ENCODE measurements at regions not wholly inside any gene's neighbourhood (a gene's known extent, or its start where the extent isn't known, plus 50 kb on each side); places are given as distances from the start of the nearest gene placed in this dataset.

GRCh38 chr6:66245231-66245630 lies 538.2 kb upstream of the EYS start:
- no peaks in the 10 kb centered on the region for H3K27me3 ChIP-seq (ENCODE audit: control insufficient read depth, insufficient read depth, low read length)
- peak in 1 of 5 donors; percentile 2 for DNase-seq

GRCh38 chr6:66238851-66239250 lies 531.8 kb upstream of the EYS start:
- no peak overlapping the region for H3K4me3 ChIP-seq (ENCODE audit: low read length in 3 of 3)
- no peaks in the 10 kb centered on the region for H3K27me3 ChIP-seq (ENCODE audit: control insufficient read depth, insufficient read depth, low read length)
- H3K36me3 ChIP-seq (ENCODE audit: control insufficient read depth in 2 of 3, insufficient read depth in 3 of 3, low read length in 3 of 3): no peaks in the 10 kb centered on the region
- no peak for FAIRE-seq
- no peaks in the 10 kb centered on the region for H3K4me1 ChIP-seq (ENCODE audit: control insufficient read depth in 2 of 3, insufficient read depth in 2 of 3, low read depth in 1 of 3, low read length in 3 of 3)
- H3K9ac ChIP-seq (ENCODE audit: low read length in 3 of 3): no peak overlapping the region
- no peak for TF ChIP-seq CTCF (IDR thresholded peaks at IDR 0.05; ENCODE audit: borderline replicate concordance, extremely low read depth, insufficient read depth)
- H3K27ac ChIP-seq (ENCODE audit: low read depth in 2 of 2, low read length in 2 of 2): no peak overlapping the region
- DNase-seq: no peak
- intact Hi-C loops (cut with DNase I): no loop called here
- no peaks in the 10 kb centered on the region for H3K9me3 ChIP-seq (ENCODE audit: control insufficient read depth in 2 of 3, insufficient read depth in 1 of 3, low read length in 3 of 3)

More at GRCh38 chr6:66245231-66245630, 538.2 kb upstream of the EYS start:
- Histone ChIP-seq H3K27ac (ENCODE audit: low read depth in 2 of 2, low read length in 2 of 2) (no peak overlapping the region), H3K9me3 (ENCODE audit: control insufficient read depth in 2 of 3, insufficient read depth in 1 of 3, low read length in 3 of 3) (no peaks in the 10 kb centered on the region), H3K4me1 (ENCODE audit: control insufficient read depth in 2 of 3, insufficient read depth in 2 of 3, low read depth in 1 of 3, low read length in 3 of 3) (no peaks in the 10 kb centered on the region), H3K36me3 (ENCODE audit: control insufficient read depth in 2 of 3, insufficient read depth in 3 of 3, low read length in 3 of 3) (no peaks in the 10 kb centered on the region), H3K9ac (ENCODE audit: low read length in 3 of 3) (no peak overlapping the region), H3K4me3 (ENCODE audit: low read length in 3 of 3) (no peak overlapping the region)
- FAIRE-seq: no peak
- no peak for TF ChIP-seq CTCF (IDR thresholded peaks at IDR 0.05; ENCODE audit: borderline replicate concordance, extremely low read depth, insufficient read depth)
- intact Hi-C loops (cut with DNase I): no loop called here

GRCh38 chr6:66232890-66233289 lies 525.9 kb upstream of the EYS start:
- intact Hi-C loops (cut with DNase I): no loop called here
- FAIRE-seq (no peak), DNase-seq (no peak)
- Histone ChIP-seq H3K4me3 (ENCODE audit: low read length in 3 of 3) (no peak overlapping the region), H3K4me1 (ENCODE audit: control insufficient read depth in 2 of 3, insufficient read depth in 2 of 3, low read depth in 1 of 3, low read length in 3 of 3) (no peaks in the 10 kb centered on the region), H3K27ac (ENCODE audit: low read depth in 2 of 2, low read length in 2 of 2) (no peak overlapping the region), H3K36me3 (ENCODE audit: control insufficient read depth in 2 of 3, insufficient read depth in 3 of 3, low read length in 3 of 3) (no peaks in the 10 kb centered on the region), H3K9me3 (ENCODE audit: control insufficient read depth in 2 of 3, insufficient read depth in 1 of 3, low read length in 3 of 3) (no peaks in the 10 kb centered on the region), H3K9ac (ENCODE audit: low read length in 3 of 3) (no peak overlapping the region), H3K27me3 (ENCODE audit: control insufficient read depth, insufficient read depth, low read length) (no peaks in the 10 kb centered on the region)
- no peak for TF ChIP-seq CTCF (IDR thresholded peaks at IDR 0.05; ENCODE audit: borderline replicate concordance, extremely low read depth, insufficient read depth)

- no peak overlapping the region for H3K9ac ChIP-seq (ENCODE audit: low read length in 3 of 3)
- H3K9me3 ChIP-seq (ENCODE audit: control insufficient read depth in 2 of 3, insufficient read depth in 1 of 3, low read length in 3 of 3): no peaks in the 10 kb centered on the region
- H3K4me1 ChIP-seq (ENCODE audit: control insufficient read depth in 2 of 3, insufficient read depth in 2 of 3, low read depth in 1 of 3, low read length in 3 of 3): no peaks in the 10 kb centered on the region
- H3K27ac ChIP-seq (ENCODE audit: low read depth in 2 of 2, low read length in 2 of 2): no peak overlapping the region
- H3K4me3 ChIP-seq (ENCODE audit: low read length in 3 of 3): no peak overlapping the region
- FAIRE-seq: no peak
- no peak for TF ChIP-seq CTCF (IDR thresholded peaks at IDR 0.05; ENCODE audit: borderline replicate concordance, extremely low read depth, insufficient read depth)
- H3K27me3 ChIP-seq (ENCODE audit: control insufficient read depth, insufficient read depth, low read length): no peaks in the 10 kb centered on the region
- no peaks in the 10 kb centered on the region for H3K36me3 ChIP-seq (ENCODE audit: control insufficient read depth in 2 of 3, insufficient read depth in 3 of 3, low read length in 3 of 3)
- DNase-seq: peak in 2 of 5 donors; percentile 0 to 3
- intact Hi-C loops (cut with DNase I): no loop called here
Observed at GRCh38 chr6:66230591-66230990, 523.6 kb upstream of the EYS start.
